ENCODE measurements at regions not wholly inside any gene's neighbourhood (a gene's known extent, or its start where the extent isn't known, plus 50 kb on each side); places are given as distances from the start of the nearest gene placed in this dataset.

GRCh38 chr9:91039125-91039834 lies 237.7 kb downstream of the SYK start:
- DNase-seq (ENCODE audit: low read depth in 3 of 3, low spot score in 2 of 3): no peak

GRCh38 chr9:91039835-91040140 lies 238.2 kb downstream of the SYK start:
- no peak for DNase-seq (ENCODE audit: low read depth in 3 of 3, low spot score in 2 of 3)

- DNase-seq (ENCODE audit: low read depth in 3 of 3, low spot score in 2 of 3): no peak
These were observed 239.0 kb downstream of the SYK start for GRCh38 chr9:91040371-91041215.

GRCh38 chr9:91042024-91042423 lies 240.4 kb downstream of the SYK start:
- no peak for DNase-seq (ENCODE audit: low read depth in 3 of 3, low spot score in 2 of 3)

GRCh38 chr9:91042541-91042940 lies 240.9 kb downstream of the SYK start:
- DNase-seq (ENCODE audit: low read depth in 3 of 3, low spot score in 2 of 3): no peak

GRCh38 chr9:91043056-91043810 lies 241.6 kb downstream of the SYK start:
- DNase-seq (ENCODE audit: low read depth in 3 of 3, low spot score in 2 of 3): no peak

GRCh38 chr9:91043811-91044175 lies 242.2 kb downstream of the SYK start:
- DNase-seq (ENCODE audit: low read depth in 3 of 3, low spot score in 2 of 3): no peak

- DNase-seq (ENCODE audit: low read depth in 3 of 3, low spot score in 2 of 3): no peak
These were observed 242.7 kb downstream of the SYK start for GRCh38 chr9:91044354-91044753.

GRCh38 chr9:91045041-91045440 lies 243.4 kb downstream of the SYK start:
- no peak for DNase-seq (ENCODE audit: low read depth in 3 of 3, low spot score in 2 of 3)

GRCh38 chr9:91047529-91047928 lies 245.9 kb downstream of the SYK start:
- no peak for DNase-seq (ENCODE audit: low read depth in 3 of 3, low spot score in 2 of 3)

- DNase-seq (ENCODE audit: low read depth in 3 of 3, low spot score in 2 of 3): no peak
These were observed 246.5 kb downstream of the SYK start for GRCh38 chr9:91047993-91048607.

GRCh38 chr9:91048749-91049148 lies 247.1 kb downstream of the SYK start:
- DNase-seq (ENCODE audit: low read depth in 3 of 3, low spot score in 2 of 3): no peak

- no peak for DNase-seq (ENCODE audit: low read depth in 3 of 3, low spot score in 2 of 3)
These were observed 252.2 kb downstream of the SYK start for GRCh38 chr9:91053824-91054223.

GRCh38 chr9:91055845-91056244 lies 254.2 kb downstream of the SYK start:
- DNase-seq (ENCODE audit: low read depth in 3 of 3, low spot score in 2 of 3): no peak

GRCh38 chr9:91056486-91056885 lies 254.9 kb downstream of the SYK start:
- no peak for DNase-seq (ENCODE audit: low read depth in 3 of 3, low spot score in 2 of 3)

GRCh38 chr9:91056917-91057316 lies 255.3 kb downstream of the SYK start:
- DNase-seq (ENCODE audit: low read depth in 3 of 3, low spot score in 2 of 3): no peak

- no peak for DNase-seq (ENCODE audit: low read depth in 3 of 3, low spot score in 2 of 3)
These were observed 258.1 kb downstream of the SYK start for GRCh38 chr9:91059713-91060112.

- no peak for DNase-seq (ENCODE audit: low read depth in 3 of 3, low spot score in 2 of 3)
These were observed 259.1 kb downstream of the SYK start for GRCh38 chr9:91060520-91061343.

GRCh38 chr9:91061506-91061905 lies 259.9 kb downstream of the SYK start:
- DNase-seq (ENCODE audit: low read depth in 3 of 3, low spot score in 2 of 3): no peak

GRCh38 chr9:91062281-91062680 lies 260.7 kb downstream of the SYK start:
- no peak for DNase-seq (ENCODE audit: low read depth in 3 of 3, low spot score in 2 of 3)
